Activated naive CD4-positive, alpha-beta T cell treated with anti-CD3 and anti-CD28 coated beads for 36 hours (primary cell): ENCODE measurements at regions not wholly inside any gene's neighbourhood (a gene's known extent, or its start where the extent isn't known, plus 50 kb on each side); places are given as distances from the start of the nearest gene placed in this dataset.

ENCODE experiments used
- CTCF ChIA-PET: fragments of 350-600 bp; sonication (Branson Sonifier 250); formaldehyde crosslinking; loops from one replicate; lab custom pipeline; 2021; ENCODE audit warnings: antibody characterized with exemption; lab: Charles Lee
- DNase-seq: peaks from one replicate; pipeline ENCODE4 v3.0.0-alpha.2; 2020
- H3K27ac Mint-ChIP-seq: one replicate; pipeline ENCODE4 v1.8.0; 2021; ENCODE audit warnings: mild to moderate bottlenecking, mixed read lengths
- H3K27me3 Mint-ChIP-seq: one replicate; pipeline ENCODE4 v1.8.0; 2021; ENCODE audit warnings: low read depth, mixed read lengths
- H3K36me3 Mint-ChIP-seq: one replicate; pipeline ENCODE4 v1.8.0; 2021; ENCODE audit warnings: low read depth, mixed read lengths
- H3K4me1 Mint-ChIP-seq: one replicate; pipeline ENCODE4 v1.8.0; 2021; ENCODE audit warnings: low read depth, mixed read lengths
- H3K4me3 Mint-ChIP-seq: one replicate; pipeline ENCODE4 v1.8.0; 2021; ENCODE audit warnings: mild to moderate bottlenecking, moderate library complexity, mixed read lengths
- H3K9me3 Mint-ChIP-seq: one replicate; pipeline ENCODE4 v1.8.0; 2021; ENCODE audit warnings: mixed read lengths
- intact Hi-C: fragments of 100-400 bp; cut with micrococcal nuclease; formaldehyde crosslinking; loops from one replicate; pipeline ENCODE4 v1.15.1; 2023

- Mint-ChIP-seq H3K9me3 (no peaks in the 10 kb centered on the region), H3K36me3 (no peaks in the 10 kb centered on the region), H3K27me3 (peaks cover 2% of the 10 kb centered on the region), H3K27ac (no peak overlapping the region), H3K4me1 (no peaks in the 10 kb centered on the region), H3K4me3 (no peak overlapping the region)
- CTCF ChIA-PET = interaction anchor here (0.6 kb wide), 1 partner anchor 58 kb away, joined by 6 read pairs; no protein-coding TSS in a partner anchor
- no peak for DNase-seq
- intact Hi-C loops = no loop called here
Measured at GRCh38 chr14:38502239-38502638, 246.3 kb upstream of the CLEC14A start.

- Mint-ChIP-seq H3K9me3 (no peaks in the 10 kb centered on the region), H3K4me1 (no peaks in the 10 kb centered on the region), H3K27me3 (peaks cover 2% of the 10 kb centered on the region), H3K27ac (no peak overlapping the region), H3K4me3 (no peak overlapping the region), H3K36me3 (peaks cover 1% of the 10 kb centered on the region)
- intact Hi-C loops = no loop called here
- no peak for DNase-seq
- CTCF ChIA-PET = no interaction called here
Measured at GRCh38 chr14:38500125-38500524, 244.2 kb upstream of the CLEC14A start.

- intact Hi-C loops = no loop called here
- no peak overlapping the region for H3K4me3 Mint-ChIP-seq
- H3K27me3 Mint-ChIP-seq = peaks cover 2% of the 10 kb centered on the region
- H3K27ac Mint-ChIP-seq = no peak overlapping the region
- no peaks in the 10 kb centered on the region for H3K4me1 Mint-ChIP-seq
- peaks cover 1% of the 10 kb centered on the region for H3K36me3 Mint-ChIP-seq
- CTCF ChIA-PET = interaction anchor here (0.6 kb wide), 1 partner anchor 9 kb away, joined by 3 read pairs; no protein-coding TSS in a partner anchor
- no peak for DNase-seq
- peaks cover 9% of the 10 kb centered on the region for H3K9me3 Mint-ChIP-seq
Measured at GRCh38 chr14:38496092-38496491, 240.2 kb upstream of the CLEC14A start.

GRCh38 chr14:38490273-38490672, 234.4 kb upstream of the CLEC14A start:
- no peaks in the 10 kb centered on the region for H3K4me1 Mint-ChIP-seq
- H3K4me3 Mint-ChIP-seq = no peak overlapping the region
- no peak overlapping the region for H3K27ac Mint-ChIP-seq
- no peak for DNase-seq
- no peaks in the 10 kb centered on the region for H3K27me3 Mint-ChIP-seq
- intact Hi-C loops = no loop called here
- H3K9me3 Mint-ChIP-seq = peaks cover 9% of the 10 kb centered on the region
- H3K36me3 Mint-ChIP-seq = no peaks in the 10 kb centered on the region
- CTCF ChIA-PET = no interaction called here

GRCh38 chr14:38485026-38485425, 229.1 kb upstream of the CLEC14A start:
- H3K4me1 Mint-ChIP-seq = no peaks in the 10 kb centered on the region
- H3K9me3 Mint-ChIP-seq = no peaks in the 10 kb centered on the region
- no peak overlapping the region for H3K27ac Mint-ChIP-seq
- H3K36me3 Mint-ChIP-seq = no peaks in the 10 kb centered on the region
- CTCF ChIA-PET = no interaction called here
- no peaks in the 10 kb centered on the region for H3K27me3 Mint-ChIP-seq
- intact Hi-C loops = no loop called here
- DNase-seq = no peak
- no peak overlapping the region for H3K4me3 Mint-ChIP-seq

- Mint-ChIP-seq H3K27ac (no peak overlapping the region), H3K4me3 (no peak overlapping the region), H3K27me3 (no peaks in the 10 kb centered on the region), H3K9me3 (peaks cover 14% of the 10 kb centered on the region), H3K36me3 (no peaks in the 10 kb centered on the region), H3K4me1 (no peaks in the 10 kb centered on the region)
- intact Hi-C loops = no loop called here
- CTCF ChIA-PET = no interaction called here
- DNase-seq = no peak
Measured at GRCh38 chr14:38481952-38482678, 226.2 kb upstream of the CLEC14A start.

GRCh38 chr14:38469156-38469555, 213.3 kb upstream of the CLEC14A start:
- H3K27ac Mint-ChIP-seq = no peak overlapping the region
- intact Hi-C loops = no loop called here
- no peaks in the 10 kb centered on the region for H3K4me1 Mint-ChIP-seq
- CTCF ChIA-PET = no interaction called here
- H3K27me3 Mint-ChIP-seq = no peaks in the 10 kb centered on the region
- no peak overlapping the region for H3K4me3 Mint-ChIP-seq
- no peaks in the 10 kb centered on the region for H3K36me3 Mint-ChIP-seq
- H3K9me3 Mint-ChIP-seq = peaks cover 3% of the 10 kb centered on the region
- no peak for DNase-seq

- CTCF ChIA-PET = no interaction called here
- Mint-ChIP-seq H3K4me1 (no peaks in the 10 kb centered on the region), H3K27me3 (peaks cover 2% of the 10 kb centered on the region), H3K36me3 (no peaks in the 10 kb centered on the region), H3K9me3 (peaks cover 11% of the 10 kb centered on the region), H3K4me3 (no peak overlapping the region), H3K27ac (no peak overlapping the region)
- intact Hi-C loops = no loop called here
- DNase-seq = no peak
Measured at GRCh38 chr14:38442208-38442607, 186.3 kb upstream of the CLEC14A start.

GRCh38 chr14:38432186-38432585, 176.3 kb upstream of the CLEC14A start:
- intact Hi-C loops = no loop called here
- no peak for DNase-seq
- Mint-ChIP-seq H3K4me1 (no peaks in the 10 kb centered on the region), H3K9me3 (no peaks in the 10 kb centered on the region), H3K4me3 (no peak overlapping the region), H3K27me3 (peaks cover 8% of the 10 kb centered on the region), H3K36me3 (no peaks in the 10 kb centered on the region), H3K27ac (no peak overlapping the region)
- CTCF ChIA-PET = no interaction called here

- H3K4me3 Mint-ChIP-seq = no peak overlapping the region
- intact Hi-C loops = no loop called here
- peaks cover 2% of the 10 kb centered on the region for H3K9me3 Mint-ChIP-seq
- H3K27me3 Mint-ChIP-seq = peaks cover 8% of the 10 kb centered on the region
- DNase-seq = no peak
- H3K4me1 Mint-ChIP-seq = no peaks in the 10 kb centered on the region
- no peaks in the 10 kb centered on the region for H3K36me3 Mint-ChIP-seq
- no peak overlapping the region for H3K27ac Mint-ChIP-seq
- CTCF ChIA-PET = no interaction called here
Measured at GRCh38 chr14:38431156-38431555, 175.3 kb upstream of the CLEC14A start.

- Mint-ChIP-seq H3K27me3 (peaks cover 8% of the 10 kb centered on the region), H3K9me3 (peaks cover 2% of the 10 kb centered on the region), H3K4me1 (no peaks in the 10 kb centered on the region), H3K27ac (no peak overlapping the region), H3K4me3 (no peak overlapping the region), H3K36me3 (no peaks in the 10 kb centered on the region)
- intact Hi-C loops = no loop called here
- CTCF ChIA-PET = interaction anchor here (0.5 to 0.7 kb wide), 2 partner anchors 233 to 301 kb away, joined by 3 to 4 read pairs; no protein-coding TSS in a partner anchor
- no peak for DNase-seq
Measured at GRCh38 chr14:38430522-38430921, 174.6 kb upstream of the CLEC14A start.

GRCh38 chr14:38425324-38425976, 169.6 kb upstream of the CLEC14A start:
- Mint-ChIP-seq H3K4me1 (no peaks in the 10 kb centered on the region), H3K27ac (no peak overlapping the region), H3K4me3 (no peak overlapping the region), H3K36me3 (peaks cover 1% of the 10 kb centered on the region), H3K27me3 (peaks cover 8% of the 10 kb centered on the region), H3K9me3 (peaks cover 14% of the 10 kb centered on the region)
- DNase-seq = no peak
- CTCF ChIA-PET = interaction anchor here (0.6 kb wide), 1 partner anchor 345 kb away, joined by 3 read pairs; no protein-coding TSS in a partner anchor
- intact Hi-C loops = no loop called here

- CTCF ChIA-PET = no interaction called here
- peaks cover 12% of the 10 kb centered on the region for H3K9me3 Mint-ChIP-seq
- H3K36me3 Mint-ChIP-seq = peaks cover 1% of the 10 kb centered on the region
- no peaks in the 10 kb centered on the region for H3K4me1 Mint-ChIP-seq
- no peak for DNase-seq
- H3K27me3 Mint-ChIP-seq = no peaks in the 10 kb centered on the region
- H3K4me3 Mint-ChIP-seq = no peak overlapping the region
- intact Hi-C loops = no loop called here
- H3K27ac Mint-ChIP-seq = no peak overlapping the region
Measured at GRCh38 chr14:38420048-38420447, 164.2 kb upstream of the CLEC14A start.
